SK-N-SH (cell line): ENCODE measurements at regions not wholly inside any gene's neighbourhood (a gene's known extent, or its start where the extent isn't known, plus 50 kb on each side); places are given as distances from the start of the nearest gene placed in this dataset.

Experiments
- NFIC ChIP-seq: IDR thresholded peaks from 2 replicates; pipeline ENCODE4 v1.4.0; 2012; ENCODE audit warnings: borderline replicate concordance
- TAF1 ChIP-seq: IDR thresholded peaks from 2 replicates; pipeline ENCODE4 v1.6.1; 2012; ENCODE audit warnings: low read depth, mild to moderate bottlenecking, low read length, moderate library complexity, borderline replicate concordance
- TF ChIP-seq, protein P1 (sequence below): fragments of 200-600 bp; sonication (generic); IDR thresholded peaks from 2 replicates; pipeline ENCODE4 v1.6.1; 2017; ENCODE audit warnings: antibody characterized with exemption, mild to moderate bottlenecking, moderate library complexity
- TF ChIP-seq, protein P2 (sequence below): IDR thresholded peaks from 2 replicates; pipeline ENCODE4 v1.4.0; 2012; ENCODE audit warnings: low read depth, borderline replicate concordance
- TF ChIP-seq, protein P3 (sequence below): IDR thresholded peaks from 2 replicates; pipeline ENCODE4 v1.6.1; 2012; ENCODE audit warnings: mild to moderate bottlenecking, low read depth, low read length, moderate library complexity
- TF ChIP-seq, protein P4 (sequence below): IDR thresholded peaks from 2 replicates; pipeline ENCODE4; 2012

DNA sequence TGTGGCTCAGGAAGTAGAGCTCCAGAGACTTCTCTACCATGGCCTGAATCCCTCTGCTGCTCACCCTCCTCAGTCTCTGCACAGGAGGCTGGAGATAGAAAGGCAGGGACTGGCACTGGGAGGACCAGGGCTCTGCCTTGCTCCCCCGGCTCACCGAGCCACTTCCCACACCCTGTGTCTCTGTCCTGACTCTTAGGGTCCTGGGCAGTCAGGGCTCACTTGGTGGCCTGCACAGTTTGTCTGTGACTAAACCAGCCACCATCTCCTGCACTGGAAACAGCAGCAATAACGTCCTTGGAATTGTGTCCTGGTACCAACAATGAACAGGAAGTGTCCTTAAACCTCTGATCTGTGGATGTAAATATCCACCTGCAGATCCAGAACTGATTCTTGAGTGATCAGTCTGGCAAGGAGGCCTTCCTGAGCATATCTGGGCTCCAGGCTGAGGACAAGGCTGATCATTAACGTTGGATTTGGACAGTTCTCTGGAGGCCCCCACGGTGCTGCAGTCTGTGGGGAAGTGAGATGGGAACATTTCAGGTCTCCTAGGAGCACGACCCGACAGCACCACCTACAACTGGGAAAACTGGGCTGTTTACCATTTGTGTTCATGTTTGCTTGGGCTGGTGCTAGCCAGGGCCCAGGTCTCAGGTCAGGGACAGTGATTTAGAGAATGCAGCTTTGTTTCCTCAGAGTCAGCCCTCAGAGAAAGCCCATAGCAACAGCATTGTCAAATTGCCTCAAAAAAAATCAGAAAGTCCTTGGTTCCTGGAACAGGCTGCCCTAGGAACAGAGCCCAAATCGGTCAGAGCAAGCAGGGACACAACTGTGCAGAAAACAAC lies 82.5 kb downstream of the ZNF280B start:
- TF ChIP-seq, protein P1, sequence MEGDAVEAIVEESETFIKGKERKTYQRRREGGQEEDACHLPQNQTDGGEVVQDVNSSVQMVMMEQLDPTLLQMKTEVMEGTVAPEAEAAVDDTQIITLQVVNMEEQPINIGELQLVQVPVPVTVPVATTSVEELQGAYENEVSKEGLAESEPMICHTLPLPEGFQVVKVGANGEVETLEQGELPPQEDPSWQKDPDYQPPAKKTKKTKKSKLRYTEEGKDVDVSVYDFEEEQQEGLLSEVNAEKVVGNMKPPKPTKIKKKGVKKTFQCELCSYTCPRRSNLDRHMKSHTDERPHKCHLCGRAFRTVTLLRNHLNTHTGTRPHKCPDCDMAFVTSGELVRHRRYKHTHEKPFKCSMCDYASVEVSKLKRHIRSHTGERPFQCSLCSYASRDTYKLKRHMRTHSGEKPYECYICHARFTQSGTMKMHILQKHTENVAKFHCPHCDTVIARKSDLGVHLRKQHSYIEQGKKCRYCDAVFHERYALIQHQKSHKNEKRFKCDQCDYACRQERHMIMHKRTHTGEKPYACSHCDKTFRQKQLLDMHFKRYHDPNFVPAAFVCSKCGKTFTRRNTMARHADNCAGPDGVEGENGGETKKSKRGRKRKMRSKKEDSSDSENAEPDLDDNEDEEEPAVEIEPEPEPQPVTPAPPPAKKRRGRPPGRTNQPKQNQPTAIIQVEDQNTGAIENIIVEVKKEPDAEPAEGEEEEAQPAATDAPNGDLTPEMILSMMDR, result no peak
- TF ChIP-seq, protein P2, sequence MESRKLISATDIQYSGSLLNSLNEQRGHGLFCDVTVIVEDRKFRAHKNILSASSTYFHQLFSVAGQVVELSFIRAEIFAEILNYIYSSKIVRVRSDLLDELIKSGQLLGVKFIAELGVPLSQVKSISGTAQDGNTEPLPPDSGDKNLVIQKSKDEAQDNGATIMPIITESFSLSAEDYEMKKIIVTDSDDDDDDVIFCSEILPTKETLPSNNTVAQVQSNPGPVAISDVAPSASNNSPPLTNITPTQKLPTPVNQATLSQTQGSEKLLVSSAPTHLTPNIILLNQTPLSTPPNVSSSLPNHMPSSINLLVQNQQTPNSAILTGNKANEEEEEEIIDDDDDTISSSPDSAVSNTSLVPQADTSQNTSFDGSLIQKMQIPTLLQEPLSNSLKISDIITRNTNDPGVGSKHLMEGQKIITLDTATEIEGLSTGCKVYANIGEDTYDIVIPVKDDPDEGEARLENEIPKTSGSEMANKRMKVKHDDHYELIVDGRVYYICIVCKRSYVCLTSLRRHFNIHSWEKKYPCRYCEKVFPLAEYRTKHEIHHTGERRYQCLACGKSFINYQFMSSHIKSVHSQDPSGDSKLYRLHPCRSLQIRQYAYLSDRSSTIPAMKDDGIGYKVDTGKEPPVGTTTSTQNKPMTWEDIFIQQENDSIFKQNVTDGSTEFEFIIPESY, result no peak
- TF ChIP-seq, protein P3, sequence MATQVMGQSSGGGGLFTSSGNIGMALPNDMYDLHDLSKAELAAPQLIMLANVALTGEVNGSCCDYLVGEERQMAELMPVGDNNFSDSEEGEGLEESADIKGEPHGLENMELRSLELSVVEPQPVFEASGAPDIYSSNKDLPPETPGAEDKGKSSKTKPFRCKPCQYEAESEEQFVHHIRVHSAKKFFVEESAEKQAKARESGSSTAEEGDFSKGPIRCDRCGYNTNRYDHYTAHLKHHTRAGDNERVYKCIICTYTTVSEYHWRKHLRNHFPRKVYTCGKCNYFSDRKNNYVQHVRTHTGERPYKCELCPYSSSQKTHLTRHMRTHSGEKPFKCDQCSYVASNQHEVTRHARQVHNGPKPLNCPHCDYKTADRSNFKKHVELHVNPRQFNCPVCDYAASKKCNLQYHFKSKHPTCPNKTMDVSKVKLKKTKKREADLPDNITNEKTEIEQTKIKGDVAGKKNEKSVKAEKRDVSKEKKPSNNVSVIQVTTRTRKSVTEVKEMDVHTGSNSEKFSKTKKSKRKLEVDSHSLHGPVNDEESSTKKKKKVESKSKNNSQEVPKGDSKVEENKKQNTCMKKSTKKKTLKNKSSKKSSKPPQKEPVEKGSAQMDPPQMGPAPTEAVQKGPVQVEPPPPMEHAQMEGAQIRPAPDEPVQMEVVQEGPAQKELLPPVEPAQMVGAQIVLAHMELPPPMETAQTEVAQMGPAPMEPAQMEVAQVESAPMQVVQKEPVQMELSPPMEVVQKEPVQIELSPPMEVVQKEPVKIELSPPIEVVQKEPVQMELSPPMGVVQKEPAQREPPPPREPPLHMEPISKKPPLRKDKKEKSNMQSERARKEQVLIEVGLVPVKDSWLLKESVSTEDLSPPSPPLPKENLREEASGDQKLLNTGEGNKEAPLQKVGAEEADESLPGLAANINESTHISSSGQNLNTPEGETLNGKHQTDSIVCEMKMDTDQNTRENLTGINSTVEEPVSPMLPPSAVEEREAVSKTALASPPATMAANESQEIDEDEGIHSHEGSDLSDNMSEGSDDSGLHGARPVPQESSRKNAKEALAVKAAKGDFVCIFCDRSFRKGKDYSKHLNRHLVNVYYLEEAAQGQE, result no peak
- no peak for TF ChIP-seq NFIC
- TF ChIP-seq, protein P4, sequence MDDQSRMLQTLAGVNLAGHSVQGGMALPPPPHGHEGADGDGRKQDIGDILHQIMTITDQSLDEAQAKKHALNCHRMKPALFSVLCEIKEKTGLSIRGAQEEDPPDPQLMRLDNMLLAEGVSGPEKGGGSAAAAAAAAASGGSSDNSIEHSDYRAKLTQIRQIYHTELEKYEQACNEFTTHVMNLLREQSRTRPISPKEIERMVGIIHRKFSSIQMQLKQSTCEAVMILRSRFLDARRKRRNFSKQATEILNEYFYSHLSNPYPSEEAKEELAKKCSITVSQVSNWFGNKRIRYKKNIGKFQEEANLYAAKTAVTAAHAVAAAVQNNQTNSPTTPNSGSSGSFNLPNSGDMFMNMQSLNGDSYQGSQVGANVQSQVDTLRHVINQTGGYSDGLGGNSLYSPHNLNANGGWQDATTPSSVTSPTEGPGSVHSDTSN, result no peak
- TF ChIP-seq TAF1, result no peak
